GM12873 (cell line): ENCODE measurements at regions not wholly inside any gene's neighbourhood (a gene's known extent, or its start where the extent isn't known, plus 50 kb on each side); places are given as distances from the start of the nearest gene placed in this dataset.

ENCODE experiments used
- TF ChIP-seq, protein P1 (sequence below): IDR thresholded peaks from 2 replicates; pipeline ENCODE4 v1.5.1; 2012; ENCODE audit warnings: low read depth, mild to moderate bottlenecking, moderate library complexity, low read length, control low read depth; ENCODE audit not compliant: insufficient read depth; ENCODE audit errors: missing control alignments

DNA sequence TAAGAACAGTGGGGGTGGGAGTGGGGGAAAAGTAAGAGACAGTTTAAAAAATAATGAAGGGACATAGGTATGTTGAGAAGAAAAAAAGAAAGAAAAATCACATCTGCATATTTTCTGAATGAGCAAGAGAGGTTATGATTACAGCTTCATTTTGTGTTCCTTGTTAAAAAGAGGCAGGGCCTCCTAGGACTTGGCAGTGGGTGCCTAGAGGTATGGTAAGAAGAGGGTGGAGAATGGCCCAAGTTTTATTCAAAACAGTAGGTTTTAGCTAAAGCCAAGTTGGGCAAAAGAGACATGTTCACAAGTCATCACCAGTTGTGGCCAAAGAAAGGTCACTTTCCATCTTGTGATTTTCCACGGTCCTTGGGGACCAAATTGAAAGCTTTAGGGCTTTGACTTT, 643.4 kb downstream of the CCDC171 start:
- TF ChIP-seq, protein P1, sequence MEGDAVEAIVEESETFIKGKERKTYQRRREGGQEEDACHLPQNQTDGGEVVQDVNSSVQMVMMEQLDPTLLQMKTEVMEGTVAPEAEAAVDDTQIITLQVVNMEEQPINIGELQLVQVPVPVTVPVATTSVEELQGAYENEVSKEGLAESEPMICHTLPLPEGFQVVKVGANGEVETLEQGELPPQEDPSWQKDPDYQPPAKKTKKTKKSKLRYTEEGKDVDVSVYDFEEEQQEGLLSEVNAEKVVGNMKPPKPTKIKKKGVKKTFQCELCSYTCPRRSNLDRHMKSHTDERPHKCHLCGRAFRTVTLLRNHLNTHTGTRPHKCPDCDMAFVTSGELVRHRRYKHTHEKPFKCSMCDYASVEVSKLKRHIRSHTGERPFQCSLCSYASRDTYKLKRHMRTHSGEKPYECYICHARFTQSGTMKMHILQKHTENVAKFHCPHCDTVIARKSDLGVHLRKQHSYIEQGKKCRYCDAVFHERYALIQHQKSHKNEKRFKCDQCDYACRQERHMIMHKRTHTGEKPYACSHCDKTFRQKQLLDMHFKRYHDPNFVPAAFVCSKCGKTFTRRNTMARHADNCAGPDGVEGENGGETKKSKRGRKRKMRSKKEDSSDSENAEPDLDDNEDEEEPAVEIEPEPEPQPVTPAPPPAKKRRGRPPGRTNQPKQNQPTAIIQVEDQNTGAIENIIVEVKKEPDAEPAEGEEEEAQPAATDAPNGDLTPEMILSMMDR: no peak

GRCh38 chr9:16197578-16198370, 644.9 kb downstream of the CCDC171 start:
- TF ChIP-seq, protein P1: no peak

GRCh38 chr9:16198996-16199395, 646.2 kb downstream of the CCDC171 start:
- TF ChIP-seq, protein P1: no peak

GRCh38 chr9:16202221-16202620, 649.4 kb downstream of the CCDC171 start:
- TF ChIP-seq, protein P1: no peak

- TF ChIP-seq, protein P1: no peak
Measured at GRCh38 chr9:16202914-16203728, 650.3 kb downstream of the CCDC171 start.

- TF ChIP-seq, protein P1: no peak
Measured at GRCh38 chr9:16203729-16204573, 651.1 kb downstream of the CCDC171 start.
